ENCODE measurements at regions not wholly inside any gene's neighbourhood (a gene's known extent, or its start where the extent isn't known, plus 50 kb on each side); places are given as distances from the start of the nearest gene placed in this dataset.

DNA sequence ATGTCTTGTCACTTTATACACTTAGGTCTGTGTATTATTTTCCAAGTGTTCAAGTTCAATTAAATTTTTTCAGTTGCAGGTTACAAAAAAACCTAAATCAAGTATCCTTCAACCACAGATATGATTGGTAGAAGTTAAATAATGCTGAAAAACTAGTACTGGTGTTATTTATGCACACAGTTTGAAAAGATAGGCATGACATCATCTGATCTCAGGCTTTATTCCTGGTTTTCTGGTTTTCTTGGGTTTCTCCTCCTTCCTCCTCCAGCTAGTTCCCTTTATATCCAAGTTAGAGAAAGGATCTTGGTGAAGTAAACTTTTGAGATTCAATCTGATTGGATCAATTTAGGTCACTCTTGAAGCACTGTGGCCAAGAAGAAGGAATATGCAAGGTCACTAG lies 1201.1 kb upstream of the B3GALT2 start:
- H3K4me1 ChIP-seq: no peaks in the 10 kb centered on the region
- TF ChIP-seq, protein P1, sequence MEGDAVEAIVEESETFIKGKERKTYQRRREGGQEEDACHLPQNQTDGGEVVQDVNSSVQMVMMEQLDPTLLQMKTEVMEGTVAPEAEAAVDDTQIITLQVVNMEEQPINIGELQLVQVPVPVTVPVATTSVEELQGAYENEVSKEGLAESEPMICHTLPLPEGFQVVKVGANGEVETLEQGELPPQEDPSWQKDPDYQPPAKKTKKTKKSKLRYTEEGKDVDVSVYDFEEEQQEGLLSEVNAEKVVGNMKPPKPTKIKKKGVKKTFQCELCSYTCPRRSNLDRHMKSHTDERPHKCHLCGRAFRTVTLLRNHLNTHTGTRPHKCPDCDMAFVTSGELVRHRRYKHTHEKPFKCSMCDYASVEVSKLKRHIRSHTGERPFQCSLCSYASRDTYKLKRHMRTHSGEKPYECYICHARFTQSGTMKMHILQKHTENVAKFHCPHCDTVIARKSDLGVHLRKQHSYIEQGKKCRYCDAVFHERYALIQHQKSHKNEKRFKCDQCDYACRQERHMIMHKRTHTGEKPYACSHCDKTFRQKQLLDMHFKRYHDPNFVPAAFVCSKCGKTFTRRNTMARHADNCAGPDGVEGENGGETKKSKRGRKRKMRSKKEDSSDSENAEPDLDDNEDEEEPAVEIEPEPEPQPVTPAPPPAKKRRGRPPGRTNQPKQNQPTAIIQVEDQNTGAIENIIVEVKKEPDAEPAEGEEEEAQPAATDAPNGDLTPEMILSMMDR (IDR thresholded peaks at IDR 0.05): no peak
- no peak overlapping the region for H3K4me3 ChIP-seq
- no peaks in the 10 kb centered on the region for H3K36me3 ChIP-seq
- no peaks in the 10 kb centered on the region for H3K9me3 ChIP-seq
- no peak for DNase-seq
- intact Hi-C loops (cut with DNase I): no loop called here
- no peaks in the 10 kb centered on the region for H3K27me3 ChIP-seq (ENCODE audit: low read depth)
- no peak overlapping the region for H3K27ac ChIP-seq
- no peak for ATAC-seq

DNA sequence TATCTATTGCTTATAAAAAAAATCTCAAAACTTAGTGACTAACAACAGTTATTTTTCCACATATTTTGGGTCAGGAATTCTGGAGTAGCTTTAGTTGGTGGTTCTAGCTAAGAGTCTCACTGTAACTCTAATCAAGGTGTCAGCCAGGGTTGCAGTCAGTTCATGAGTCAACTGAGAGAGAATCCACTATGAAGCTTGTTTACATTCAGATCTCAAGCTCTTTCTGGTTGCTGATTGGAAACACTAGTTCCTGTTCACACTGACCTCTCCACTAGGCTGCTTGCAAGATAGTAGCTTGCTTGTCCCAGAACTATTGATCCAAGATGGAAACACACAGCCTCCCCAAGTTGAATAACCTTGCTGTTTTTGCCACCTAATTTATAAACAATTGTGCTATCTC lies 1192.1 kb upstream of the B3GALT2 start:
- TF ChIP-seq, protein P1 (IDR thresholded peaks at IDR 0.05): no peak
- H3K4me3 ChIP-seq: no peak overlapping the region
- no peak for DNase-seq
- no peaks in the 10 kb centered on the region for H3K9me3 ChIP-seq
- H3K4me1 ChIP-seq: no peaks in the 10 kb centered on the region
- no peaks in the 10 kb centered on the region for H3K27me3 ChIP-seq (ENCODE audit: low read depth)
- intact Hi-C loops (cut with DNase I): no loop called here
- no peaks in the 10 kb centered on the region for H3K36me3 ChIP-seq
- no peak overlapping the region for H3K27ac ChIP-seq
- ATAC-seq: no peak

DNA sequence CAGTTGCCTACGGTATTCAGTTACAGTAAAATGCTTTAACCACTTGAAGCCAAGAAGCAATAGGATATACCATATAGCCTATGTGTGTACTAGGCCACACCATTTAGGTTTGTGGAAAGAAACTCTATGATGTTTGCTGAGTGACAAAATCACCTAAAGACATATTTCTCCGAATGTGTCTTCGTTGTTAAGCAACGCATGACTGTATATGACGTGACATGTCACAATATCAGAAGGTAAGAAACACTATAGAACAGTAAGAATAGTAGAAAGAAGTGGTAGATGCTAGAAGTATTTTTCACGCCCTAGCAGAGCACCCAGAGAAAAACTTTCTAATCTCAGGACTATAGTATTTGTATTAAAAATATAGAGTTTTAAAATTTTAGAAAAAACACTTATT lies 1188.2 kb upstream of the B3GALT2 start:
- ATAC-seq (no peak), DNase-seq (no peak)
- TF ChIP-seq, protein P1 (IDR thresholded peaks at IDR 0.05): no peak
- Histone ChIP-seq H3K9me3 (no peaks in the 10 kb centered on the region), H3K4me1 (no peaks in the 10 kb centered on the region), H3K27ac (no peak overlapping the region), H3K27me3 (ENCODE audit: low read depth) (no peaks in the 10 kb centered on the region), H3K4me3 (no peak overlapping the region), H3K36me3 (no peaks in the 10 kb centered on the region)
- intact Hi-C loops (cut with DNase I): no loop called here

DNA sequence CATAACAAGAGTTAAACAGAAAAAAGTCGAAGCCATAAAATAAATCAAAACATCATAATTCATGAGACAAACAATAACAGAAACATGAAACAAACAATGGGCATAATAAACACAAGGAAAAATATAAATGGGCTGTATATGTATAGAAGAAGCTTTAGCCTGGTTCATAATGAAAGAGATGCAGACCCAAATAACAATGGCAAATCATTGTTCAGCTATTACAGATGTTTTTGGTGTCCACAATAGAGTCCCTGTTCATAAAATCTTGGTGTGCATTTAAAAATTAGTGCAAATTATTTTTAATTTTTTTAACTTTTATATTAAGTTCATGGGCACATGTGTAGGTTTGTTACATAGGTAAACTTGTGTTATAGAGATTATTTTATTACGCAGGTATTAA lies 1185.9 kb upstream of the B3GALT2 start:
- no peaks in the 10 kb centered on the region for H3K27me3 ChIP-seq (ENCODE audit: low read depth)

DNA sequence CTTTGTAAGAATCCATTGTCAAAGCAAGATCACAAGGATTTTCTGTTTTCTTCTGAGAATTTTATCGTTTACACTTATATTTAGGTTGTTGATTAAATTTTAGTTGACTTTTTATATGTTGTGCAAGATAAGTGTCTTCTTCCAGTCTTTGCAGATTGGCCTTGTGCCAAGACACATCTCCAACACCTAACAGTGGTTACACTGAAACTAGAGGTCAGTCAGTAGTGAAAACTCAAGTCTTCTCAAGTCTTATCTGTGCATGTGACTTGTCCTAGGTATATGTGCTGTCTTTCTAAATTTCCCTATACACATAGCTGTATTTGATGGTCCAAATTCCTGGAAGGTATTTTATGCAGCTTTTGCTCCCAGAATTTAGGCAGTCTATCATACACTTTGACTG lies 1183.2 kb upstream of the B3GALT2 start:
- intact Hi-C loops (cut with DNase I): no loop called here
- Histone ChIP-seq H3K4me3 (no peak overlapping the region), H3K9me3 (no peaks in the 10 kb centered on the region), H3K27ac (no peak overlapping the region), H3K27me3 (ENCODE audit: low read depth) (no peaks in the 10 kb centered on the region), H3K36me3 (no peaks in the 10 kb centered on the region), H3K4me1 (no peaks in the 10 kb centered on the region)
- no peak for DNase-seq
- TF ChIP-seq, protein P1 (IDR thresholded peaks at IDR 0.05): no peak
- no peak for ATAC-seq

More for the DNA sequence above, 1185.9 kb upstream of the B3GALT2 start:
- TF ChIP-seq, protein P1 (IDR thresholded peaks at IDR 0.05): no peak
- Histone ChIP-seq H3K9me3 (no peaks in the 10 kb centered on the region), H3K4me3 (no peak overlapping the region), H3K4me1 (no peaks in the 10 kb centered on the region), H3K36me3 (no peaks in the 10 kb centered on the region), H3K27ac (no peak overlapping the region)
- intact Hi-C loops (cut with DNase I): no loop called here
- ATAC-seq: no peak
- no peak for DNase-seq

DNA sequence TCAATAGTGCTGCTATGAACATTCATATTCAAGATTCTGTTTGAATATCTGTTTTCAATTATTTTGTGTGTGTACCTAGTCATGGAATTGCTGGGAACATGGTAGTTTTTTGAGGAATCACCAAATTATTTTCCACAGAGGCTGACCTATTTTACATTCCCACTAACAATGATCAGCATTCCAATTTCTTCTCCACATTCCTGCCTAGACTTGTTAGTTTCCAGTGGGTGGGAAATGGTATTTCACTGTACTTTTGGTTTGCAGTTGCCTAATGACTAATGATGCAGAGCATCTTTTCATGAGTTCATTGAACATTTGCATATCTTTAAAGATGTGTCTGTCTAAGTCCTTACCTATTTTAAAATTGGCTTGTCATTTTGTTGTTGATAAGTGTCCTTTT lies 1182.6 kb upstream of the B3GALT2 start:
- no peaks in the 10 kb centered on the region for H3K36me3 ChIP-seq
- intact Hi-C loops (cut with DNase I): no loop called here
- ATAC-seq (no peak), DNase-seq (no peak)
- no peaks in the 10 kb centered on the region for H3K4me1 ChIP-seq
- TF ChIP-seq, protein P1 (IDR thresholded peaks at IDR 0.05): no peak
- H3K27ac ChIP-seq: no peak overlapping the region
- H3K4me3 ChIP-seq: no peak overlapping the region
- H3K9me3 ChIP-seq: no peaks in the 10 kb centered on the region
- no peaks in the 10 kb centered on the region for H3K27me3 ChIP-seq (ENCODE audit: low read depth)
